K562 (cell line): ENCODE measurements at regions not wholly inside any gene's neighbourhood (a gene's known extent, or its start where the extent isn't known, plus 50 kb on each side); places are given as distances from the start of the nearest gene placed in this dataset.

Source experiments
- C11orf30 ChIP-seq: fragments of 450-650 bp; IDR thresholded peaks from 2 replicates; pipeline ENCODE4 v1.6.1; 2016; ENCODE audit warnings: low read depth, mild to moderate bottlenecking
- DLX4 ChIP-seq: fragments of 250-450 bp; sonication (Bioruptor Pico); IDR thresholded peaks from 2 replicates; pipeline ENCODE4 v1.6.1; 2021; ENCODE audit warnings: mild to moderate bottlenecking
- FOXA3 ChIP-seq, 2 experiments: fragments of 450-650 bp in 1 of 2; sonication (generic) in 1 of 2; formaldehyde crosslinking; IDR thresholded peaks in 1 of 2; conservative IDR thresholded peaks in 1 of 2; 2 replicates each; pipeline versions ENCODE4 v1.4.0 to v1.8.0; 2020 to 2022; ENCODE audit warnings: mild to moderate bottlenecking in 2 of 2, missing genetic modification reagents in 1 of 2
- HIVEP1 ChIP-seq: fragments of 250-450 bp; sonication (Bioruptor Pico); IDR thresholded peaks from 2 replicates; pipeline ENCODE4 v1.4.0; 2020; ENCODE audit warnings: mild to moderate bottlenecking
- MTA2 ChIP-seq: fragments of 450-650 bp; IDR thresholded peaks from 2 replicates; pipeline ENCODE4 v1.6.1; 2016; ENCODE audit warnings: low read depth
- NCOR1 ChIP-seq: fragments of 450-650 bp; IDR thresholded peaks from 2 replicates; pipeline ENCODE4 v1.6.1; 2016; ENCODE audit warnings: mild to moderate bottlenecking, moderate library complexity
- PHB ChIP-seq: fragments of 250-450 bp; sonication (Bioruptor Pico); IDR thresholded peaks from 2 replicates; pipeline ENCODE4 v1.5.0; 2021
- PHF20 ChIP-seq: fragments of 450-650 bp; IDR thresholded peaks from 2 replicates; pipeline ENCODE4 v1.6.1; 2018; ENCODE audit not compliant: partially characterized antibody
- PHTF2 ChIP-seq: fragments of 250-450 bp; sonication (Bioruptor Pico); IDR thresholded peaks from 2 replicates; pipeline ENCODE4 v1.5.0; 2021; ENCODE audit warnings: mild to moderate bottlenecking
- POLR2B ChIP-seq: fragments of 450-650 bp; IDR thresholded peaks from 2 replicates; pipeline ENCODE4 v1.6.1; 2018; ENCODE audit warnings: low read depth; ENCODE audit not compliant: partially characterized antibody
- RBM17 ChIP-seq: fragments of 200-400 bp; formaldehyde crosslinking; IDR thresholded peaks from 2 replicates; pipeline ENCODE4 v1.6.1; 2017; ENCODE audit warnings: low read depth, mild to moderate bottlenecking, low read length, borderline replicate concordance
- RFX1 ChIP-seq: fragments of 450-650 bp; IDR thresholded peaks from 2 replicates; pipeline ENCODE4 v1.6.1; 2016; ENCODE audit warnings: mild to moderate bottlenecking, moderate library complexity
- SAFB ChIP-seq: fragments of 200-400 bp; formaldehyde crosslinking; IDR thresholded peaks from 2 replicates; pipeline ENCODE4 v1.6.1; 2017; ENCODE audit warnings: low read depth, low read length, borderline replicate concordance
- SIRT6 ChIP-seq: IDR thresholded peaks from one replicate; pipeline ENCODE4 v1.6.1; 2012; ENCODE audit warnings: low read depth, mild to moderate bottlenecking, control low read depth, inconsistent platforms, low read length, moderate library complexity
- TAF9B ChIP-seq: fragments of 450-650 bp; IDR thresholded peaks from 2 replicates; pipeline ENCODE4 v1.6.1; 2018; ENCODE audit warnings: mild to moderate bottlenecking; ENCODE audit not compliant: partially characterized antibody
- TGIF2 ChIP-seq: sonication (generic); formaldehyde crosslinking; IDR thresholded peaks from 2 replicates; pipeline ENCODE4 v1.8.1; 2022; ENCODE audit warnings: mild to moderate bottlenecking, missing genetic modification reagents, moderate library complexity
- YBX1 ChIP-seq: fragments of 450-650 bp; IDR thresholded peaks from 2 replicates; pipeline ENCODE4 v1.7.1; 2016; ENCODE audit warnings: mild to moderate bottlenecking
- ZBTB26 ChIP-seq: fragments of 450-650 bp; formaldehyde crosslinking; IDR thresholded peaks from 2 replicates; pipeline ENCODE4 v1.4.0; 2022; ENCODE audit warnings: missing genetic modification characterization
- ZNF165 ChIP-seq: fragments of 250-450 bp; sonication (Bioruptor Pico); IDR thresholded peaks from 2 replicates; pipeline ENCODE4 v1.4.0; 2020; ENCODE audit warnings: borderline replicate concordance
- TF ChIP-seq, protein P1 (sequence below): sonication (generic); formaldehyde crosslinking; IDR thresholded peaks from 2 replicates; pipeline ENCODE4 v1.8.1; 2023; ENCODE audit warnings: mild to moderate bottlenecking, missing genetic modification reagents
- TF ChIP-seq, protein P2 (sequence below): sonication (generic); formaldehyde crosslinking; IDR thresholded peaks from 2 replicates; pipeline ENCODE4 v1.8.0; 2022; ENCODE audit warnings: missing genetic modification reagents, mild to moderate bottlenecking, borderline replicate concordance
- TF ChIP-seq, protein P3 (sequence below): fragments of 250-450 bp; sonication (Bioruptor Pico); IDR thresholded peaks from 2 replicates; pipeline ENCODE4 v1.9.0; 2021; ENCODE audit warnings: mild to moderate bottlenecking, inconsistent platforms

DNA sequence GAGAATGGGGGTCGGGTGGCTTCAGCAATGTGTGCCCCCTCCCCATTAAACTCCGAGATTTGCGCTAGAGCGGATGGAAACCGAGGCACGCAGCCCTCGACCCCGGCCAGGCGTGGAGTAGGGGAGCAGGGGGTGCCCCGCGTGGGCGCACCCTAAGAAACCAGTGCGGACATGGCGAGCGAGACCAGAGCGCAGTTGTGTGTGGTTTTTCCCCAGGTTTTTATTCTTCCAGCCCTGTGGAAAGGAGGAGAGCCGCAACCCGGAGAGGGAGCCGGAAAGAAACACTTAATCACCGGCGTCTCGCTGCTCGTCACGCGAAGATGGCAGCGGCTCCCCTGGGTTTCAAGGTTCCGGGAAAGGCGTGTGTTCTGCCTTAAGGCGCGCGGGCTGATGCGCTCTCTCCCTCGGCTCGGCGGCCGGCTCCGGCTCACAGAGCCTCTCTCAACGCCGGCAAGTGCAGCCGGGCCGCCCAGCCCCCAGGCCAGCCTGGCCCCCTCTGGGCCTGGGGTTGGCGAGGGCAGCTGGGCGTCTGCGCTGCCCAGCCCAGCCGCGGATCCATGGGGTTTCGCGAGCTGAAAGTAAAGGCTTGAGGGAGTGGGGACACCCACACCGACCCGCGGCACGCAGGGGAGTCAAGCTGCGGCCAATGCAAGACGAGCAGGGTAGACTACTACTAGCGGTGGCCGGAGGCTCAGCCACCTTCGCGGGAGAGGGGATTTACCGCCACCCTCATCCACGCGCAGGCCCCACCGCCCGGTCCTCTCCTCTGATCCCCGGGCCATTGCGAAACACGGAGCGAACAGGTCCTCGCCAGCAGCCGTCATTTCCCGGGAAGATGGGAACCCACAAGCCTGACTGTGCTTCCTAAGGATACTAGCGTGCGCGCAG is 74.0 kb upstream of the BCOR start (continued):
- TF ChIP-seq C11orf30 (no peak), YBX1 (no peak), SIRT6 (no peak), TGIF2 (no peak), RFX1 (no peak), ZNF165 (no peak), PHTF2 (CRISPR knock-in tag) (no peak), TAF9B (no peak), POLR2B (no peak), HIVEP1 (CRISPR knock-in tag) (0 out of 2 replicates have a peak, but pooled peaks have one; percentile 3), SAFB (0 out of 2 replicates have a peak, but pooled peaks have one; percentile 37), DLX4 (CRISPR knock-in tag) (no peak), RBM17 (no peak), NCOR1 (no peak), FOXA3 (CRISPR knock-in tag; conservative IDR thresholded peaks at IDR 0.05 in 1 of 2, IDR thresholded peaks at IDR 0.05 in 1 of 2) (0 out of 4 replicates have a peak, but pooled peaks of 1 of the 2 experiments have one; percentile 35), MTA2 (no peak), PHB (CRISPR knock-in tag) (no peak), PHF20 (no peak), ZBTB26 (no peak)
- TF ChIP-seq, protein P1, sequence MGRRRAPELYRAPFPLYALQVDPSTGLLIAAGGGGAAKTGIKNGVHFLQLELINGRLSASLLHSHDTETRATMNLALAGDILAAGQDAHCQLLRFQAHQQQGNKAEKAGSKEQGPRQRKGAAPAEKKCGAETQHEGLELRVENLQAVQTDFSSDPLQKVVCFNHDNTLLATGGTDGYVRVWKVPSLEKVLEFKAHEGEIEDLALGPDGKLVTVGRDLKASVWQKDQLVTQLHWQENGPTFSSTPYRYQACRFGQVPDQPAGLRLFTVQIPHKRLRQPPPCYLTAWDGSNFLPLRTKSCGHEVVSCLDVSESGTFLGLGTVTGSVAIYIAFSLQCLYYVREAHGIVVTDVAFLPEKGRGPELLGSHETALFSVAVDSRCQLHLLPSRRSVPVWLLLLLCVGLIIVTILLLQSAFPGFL: no peak
- TF ChIP-seq, protein P2, sequence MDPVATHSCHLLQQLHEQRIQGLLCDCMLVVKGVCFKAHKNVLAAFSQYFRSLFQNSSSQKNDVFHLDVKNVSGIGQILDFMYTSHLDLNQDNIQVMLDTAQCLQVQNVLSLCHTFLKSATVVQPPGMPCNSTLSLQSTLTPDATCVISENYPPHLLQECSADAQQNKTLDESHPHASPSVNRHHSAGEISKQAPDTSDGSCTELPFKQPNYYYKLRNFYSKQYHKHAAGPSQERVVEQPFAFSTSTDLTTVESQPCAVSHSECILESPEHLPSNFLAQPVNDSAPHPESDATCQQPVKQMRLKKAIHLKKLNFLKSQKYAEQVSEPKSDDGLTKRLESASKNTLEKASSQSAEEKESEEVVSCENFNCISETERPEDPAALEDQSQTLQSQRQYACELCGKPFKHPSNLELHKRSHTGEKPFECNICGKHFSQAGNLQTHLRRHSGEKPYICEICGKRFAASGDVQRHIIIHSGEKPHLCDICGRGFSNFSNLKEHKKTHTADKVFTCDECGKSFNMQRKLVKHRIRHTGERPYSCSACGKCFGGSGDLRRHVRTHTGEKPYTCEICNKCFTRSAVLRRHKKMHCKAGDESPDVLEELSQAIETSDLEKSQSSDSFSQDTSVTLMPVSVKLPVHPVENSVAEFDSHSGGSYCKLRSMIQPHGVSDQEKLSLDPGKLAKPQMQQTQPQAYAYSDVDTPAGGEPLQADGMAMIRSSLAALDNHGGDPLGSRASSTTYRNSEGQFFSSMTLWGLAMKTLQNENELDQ (CRISPR knock-in tag): no peak
- TF ChIP-seq, protein P3, sequence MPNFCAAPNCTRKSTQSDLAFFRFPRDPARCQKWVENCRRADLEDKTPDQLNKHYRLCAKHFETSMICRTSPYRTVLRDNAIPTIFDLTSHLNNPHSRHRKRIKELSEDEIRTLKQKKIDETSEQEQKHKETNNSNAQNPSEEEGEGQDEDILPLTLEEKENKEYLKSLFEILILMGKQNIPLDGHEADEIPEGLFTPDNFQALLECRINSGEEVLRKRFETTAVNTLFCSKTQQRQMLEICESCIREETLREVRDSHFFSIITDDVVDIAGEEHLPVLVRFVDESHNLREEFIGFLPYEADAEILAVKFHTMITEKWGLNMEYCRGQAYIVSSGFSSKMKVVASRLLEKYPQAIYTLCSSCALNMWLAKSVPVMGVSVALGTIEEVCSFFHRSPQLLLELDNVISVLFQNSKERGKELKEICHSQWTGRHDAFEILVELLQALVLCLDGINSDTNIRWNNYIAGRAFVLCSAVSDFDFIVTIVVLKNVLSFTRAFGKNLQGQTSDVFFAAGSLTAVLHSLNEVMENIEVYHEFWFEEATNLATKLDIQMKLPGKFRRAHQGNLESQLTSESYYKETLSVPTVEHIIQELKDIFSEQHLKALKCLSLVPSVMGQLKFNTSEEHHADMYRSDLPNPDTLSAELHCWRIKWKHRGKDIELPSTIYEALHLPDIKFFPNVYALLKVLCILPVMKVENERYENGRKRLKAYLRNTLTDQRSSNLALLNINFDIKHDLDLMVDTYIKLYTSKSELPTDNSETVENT (CRISPR knock-in tag): no peak
